ENCODE measurements at regions not wholly inside any gene's neighbourhood (a gene's known extent, or its start where the extent isn't known, plus 50 kb on each side); places are given as distances from the start of the nearest gene placed in this dataset.
"Not testable (repeated sequence)": the region's sequence is repeated elsewhere in the genome, so short reads cannot be mapped to it uniquely, and the experiment has no call there.

- H3K9me3 ChIP-seq (ENCODE audit: control insufficient read depth, low read length): no peaks in the 10 kb centered on the region
- no peak overlapping the region for H3K27ac ChIP-seq (ENCODE audit: low read depth, low read length, severe bottlenecking)
- no peaks in the 10 kb centered on the region for H3K4me1 ChIP-seq (ENCODE audit: control insufficient read depth, insufficient read depth, low read length, poor library complexity, severe bottlenecking)
- H3K4me3 ChIP-seq (ENCODE audit: extremely low read depth, insufficient read depth, low read length, poor library complexity, severe bottlenecking): no peak overlapping the region
- no CpG with 5 or more reads among the region's 1 CpG for WGBS, 2 experiments (ENCODE audit: insufficient coverage in 2 of 2)
- no peaks in the 10 kb centered on the region for H3K36me3 ChIP-seq (ENCODE audit: control insufficient read depth, insufficient read depth, low read length)
Measured at GRCh38 chr7:19284136-19284535, 138.9 kb upstream of the FERD3L start.

- H3K27ac ChIP-seq (ENCODE audit: low read depth, low read length, severe bottlenecking): no peak overlapping the region
- no peaks in the 10 kb centered on the region for H3K4me1 ChIP-seq (ENCODE audit: control insufficient read depth, insufficient read depth, low read length, poor library complexity, severe bottlenecking)
- no peak overlapping the region for H3K4me3 ChIP-seq (ENCODE audit: extremely low read depth, insufficient read depth, low read length, poor library complexity, severe bottlenecking)
Measured at GRCh38 chr7:19275000-19275399, 129.8 kb upstream of the FERD3L start.

GRCh38 chr7:19272329-19272728, 127.1 kb upstream of the FERD3L start:
- WGBS, 2 experiments (ENCODE audit: insufficient coverage in 2 of 2): 81% methylated on average over 5 of the region's 6 CpGs; no CpG with 5 or more reads in 1 of the 2 experiments
- H3K9me3 ChIP-seq (ENCODE audit: control insufficient read depth, low read length); H3K4me1 ChIP-seq (ENCODE audit: control insufficient read depth, insufficient read depth, low read length, poor library complexity, severe bottlenecking); H3K27ac ChIP-seq (ENCODE audit: low read depth, low read length, severe bottlenecking); H3K36me3 ChIP-seq (ENCODE audit: control insufficient read depth, insufficient read depth, low read length); H3K4me3 ChIP-seq (ENCODE audit: extremely low read depth, insufficient read depth, low read length, poor library complexity, severe bottlenecking): not testable (repeated sequence)

More at GRCh38 chr7:19275000-19275399, 129.8 kb upstream of the FERD3L start:
- Histone ChIP-seq H3K36me3 (ENCODE audit: control insufficient read depth, insufficient read depth, low read length) (no peaks in the 10 kb centered on the region), H3K9me3 (ENCODE audit: control insufficient read depth, low read length) (no peaks in the 10 kb centered on the region)

GRCh38 chr7:19269301-19269700, 124.1 kb upstream of the FERD3L start:
- Histone ChIP-seq H3K36me3 (ENCODE audit: control insufficient read depth, insufficient read depth, low read length) (no peaks in the 10 kb centered on the region), H3K4me3 (ENCODE audit: extremely low read depth, insufficient read depth, low read length, poor library complexity, severe bottlenecking) (no peak overlapping the region), H3K9me3 (ENCODE audit: control insufficient read depth, low read length) (no peaks in the 10 kb centered on the region), H3K27ac (ENCODE audit: low read depth, low read length, severe bottlenecking) (no peak overlapping the region), H3K4me1 (ENCODE audit: control insufficient read depth, insufficient read depth, low read length, poor library complexity, severe bottlenecking) (peaks cover 3% of the 10 kb centered on the region)

GRCh38 chr7:19268737-19269136, 123.5 kb upstream of the FERD3L start:
- Histone ChIP-seq H3K4me1 (ENCODE audit: control insufficient read depth, insufficient read depth, low read length, poor library complexity, severe bottlenecking) (peaks cover 3% of the 10 kb centered on the region), H3K36me3 (ENCODE audit: control insufficient read depth, insufficient read depth, low read length) (no peaks in the 10 kb centered on the region), H3K4me3 (ENCODE audit: extremely low read depth, insufficient read depth, low read length, poor library complexity, severe bottlenecking) (no peak overlapping the region), H3K27ac (ENCODE audit: low read depth, low read length, severe bottlenecking) (no peak overlapping the region), H3K9me3 (ENCODE audit: control insufficient read depth, low read length) (no peaks in the 10 kb centered on the region)
- 100% methylated on average over 1 of the region's 2 CpGs; no CpG with 5 or more reads in 1 of the 2 experiments for WGBS, 2 experiments (ENCODE audit: insufficient coverage in 2 of 2)

GRCh38 chr7:19262826-19263225, 117.6 kb upstream of the FERD3L start:
- H3K4me3 ChIP-seq (ENCODE audit: extremely low read depth, insufficient read depth, low read length, poor library complexity, severe bottlenecking): no peak overlapping the region

GRCh38 chr7:19249281-19249680, 104.1 kb upstream of the FERD3L start:
- Histone ChIP-seq H3K36me3 (ENCODE audit: control insufficient read depth, insufficient read depth, low read length) (no peaks in the 10 kb centered on the region), H3K4me3 (ENCODE audit: extremely low read depth, insufficient read depth, low read length, poor library complexity, severe bottlenecking) (no peak overlapping the region), H3K9me3 (ENCODE audit: control insufficient read depth, low read length) (no peaks in the 10 kb centered on the region), H3K4me1 (ENCODE audit: control insufficient read depth, insufficient read depth, low read length, poor library complexity, severe bottlenecking) (no peaks in the 10 kb centered on the region), H3K27ac (ENCODE audit: low read depth, low read length, severe bottlenecking) (no peak overlapping the region)
- WGBS, 2 experiments (ENCODE audit: insufficient coverage in 2 of 2): 100% methylated on average over 1 of the region's 4 CpGs; no CpG with 5 or more reads in 1 of the 2 experiments

More at GRCh38 chr7:19262826-19263225, 117.6 kb upstream of the FERD3L start:
- no peaks in the 10 kb centered on the region for H3K4me1 ChIP-seq (ENCODE audit: control insufficient read depth, insufficient read depth, low read length, poor library complexity, severe bottlenecking)
- no peak overlapping the region for H3K27ac ChIP-seq (ENCODE audit: low read depth, low read length, severe bottlenecking)
- WGBS, 2 experiments (ENCODE audit: insufficient coverage in 2 of 2): 75 to 89% methylated on average over 1 of the region's 2 CpGs
- no peaks in the 10 kb centered on the region for H3K36me3 ChIP-seq (ENCODE audit: control insufficient read depth, insufficient read depth, low read length)
- no peaks in the 10 kb centered on the region for H3K9me3 ChIP-seq (ENCODE audit: control insufficient read depth, low read length)

GRCh38 chr7:19248681-19249080, 103.5 kb upstream of the FERD3L start:
- Histone ChIP-seq H3K9me3 (ENCODE audit: control insufficient read depth, low read length) (no peaks in the 10 kb centered on the region), H3K27ac (ENCODE audit: low read depth, low read length, severe bottlenecking) (no peak overlapping the region), H3K4me1 (ENCODE audit: control insufficient read depth, insufficient read depth, low read length, poor library complexity, severe bottlenecking) (no peaks in the 10 kb centered on the region), H3K4me3 (ENCODE audit: extremely low read depth, insufficient read depth, low read length, poor library complexity, severe bottlenecking) (no peak overlapping the region), H3K36me3 (ENCODE audit: control insufficient read depth, insufficient read depth, low read length) (no peaks in the 10 kb centered on the region)
- 86% methylated on average over 1 of the region's 2 CpGs; no CpG with 5 or more reads in 1 of the 2 experiments for WGBS, 2 experiments (ENCODE audit: insufficient coverage in 2 of 2)

GRCh38 chr7:19248115-19248514, 102.9 kb upstream of the FERD3L start:
- Histone ChIP-seq H3K9me3 (ENCODE audit: control insufficient read depth, low read length) (no peaks in the 10 kb centered on the region), H3K4me3 (ENCODE audit: extremely low read depth, insufficient read depth, low read length, poor library complexity, severe bottlenecking) (no peak overlapping the region), H3K4me1 (ENCODE audit: control insufficient read depth, insufficient read depth, low read length, poor library complexity, severe bottlenecking) (no peaks in the 10 kb centered on the region), H3K36me3 (ENCODE audit: control insufficient read depth, insufficient read depth, low read length) (no peaks in the 10 kb centered on the region), H3K27ac (ENCODE audit: low read depth, low read length, severe bottlenecking) (no peak overlapping the region)
- WGBS, 2 experiments (ENCODE audit: insufficient coverage in 2 of 2): 100% methylated on average over 2 of the region's 2 CpGs; no CpG with 5 or more reads in 1 of the 2 experiments

GRCh38 chr7:19247017-19247416, 101.8 kb upstream of the FERD3L start:
- WGBS, 2 experiments (ENCODE audit: insufficient coverage in 2 of 2): 100% methylated on average over 1 of the region's 1 CpG

GRCh38 chr7:19242246-19242645, 97.0 kb upstream of the FERD3L start:
- Histone ChIP-seq H3K9me3 (ENCODE audit: control insufficient read depth, low read length) (peaks cover 6% of the 10 kb centered on the region), H3K27ac (ENCODE audit: low read depth, low read length, severe bottlenecking) (no peak overlapping the region), H3K36me3 (ENCODE audit: control insufficient read depth, insufficient read depth, low read length) (no peaks in the 10 kb centered on the region), H3K4me1 (ENCODE audit: control insufficient read depth, insufficient read depth, low read length, poor library complexity, severe bottlenecking) (no peaks in the 10 kb centered on the region), H3K4me3 (ENCODE audit: extremely low read depth, insufficient read depth, low read length, poor library complexity, severe bottlenecking) (no peak overlapping the region)
- 80 to 93% methylated on average over 1 to 2 of the region's 2 CpGs for WGBS, 2 experiments (ENCODE audit: insufficient coverage in 2 of 2)

More at GRCh38 chr7:19247017-19247416, 101.8 kb upstream of the FERD3L start:
- H3K4me1 ChIP-seq (ENCODE audit: control insufficient read depth, insufficient read depth, low read length, poor library complexity, severe bottlenecking): no peaks in the 10 kb centered on the region
- no peaks in the 10 kb centered on the region for H3K9me3 ChIP-seq (ENCODE audit: control insufficient read depth, low read length)
- no peak overlapping the region for H3K27ac ChIP-seq (ENCODE audit: low read depth, low read length, severe bottlenecking)
- H3K4me3 ChIP-seq (ENCODE audit: extremely low read depth, insufficient read depth, low read length, poor library complexity, severe bottlenecking): no peak overlapping the region
- H3K36me3 ChIP-seq (ENCODE audit: control insufficient read depth, insufficient read depth, low read length): no peaks in the 10 kb centered on the region
